ENCODE measurements at regions not wholly inside any gene's neighbourhood (a gene's known extent, or its start where the extent isn't known, plus 50 kb on each side); places are given as distances from the start of the nearest gene placed in this dataset.

DNA sequence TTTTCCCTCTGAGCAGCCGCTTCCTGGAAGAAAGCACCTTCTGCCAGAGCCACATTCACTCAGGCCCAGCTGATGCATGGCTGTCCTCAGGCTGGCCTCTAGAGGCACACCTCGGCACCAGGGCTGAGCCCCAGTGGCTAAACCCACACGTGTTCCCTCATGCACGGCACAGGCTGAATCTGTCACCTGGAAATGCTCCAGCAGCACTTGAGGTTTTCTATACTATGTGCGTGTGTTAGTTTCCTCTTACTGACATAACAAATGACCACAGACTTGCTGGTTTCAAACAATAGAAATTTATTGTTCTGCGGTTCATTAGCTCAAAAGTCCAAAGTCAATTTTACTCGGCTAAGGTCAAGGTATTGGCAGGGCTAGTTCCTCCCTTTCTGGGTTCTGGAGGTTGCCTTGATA, 141.4 kb downstream of the LRRC70 start:
- Histone ChIP-seq H3K9ac (ENCODE audit: insufficient read depth in 1 of 2, low read depth in 2 of 2, low read length in 2 of 2) (no peak overlapping the region), H3K4me2 (ENCODE audit: insufficient read depth, low read length) (no peak overlapping the region), H3K36me3 (ENCODE audit: control insufficient read depth, insufficient read depth, low read length) (no peaks in the 10 kb centered on the region), H3K9me1 (ENCODE audit: control insufficient read depth, insufficient read depth, low read length) (no peaks in the 10 kb centered on the region), H4K20me1 (replicated peaks; ENCODE audit: control insufficient read depth, insufficient read depth, low read length) (no peaks in the 10 kb centered on the region), H3K27me3 (ENCODE audit: control insufficient read depth in 2 of 2, insufficient read depth in 2 of 2, low read length in 2 of 2) (no peaks in the 10 kb centered on the region), H2AFZ (ENCODE audit: low read depth, low read length) (no peak overlapping the region), H3K27ac (ENCODE audit: extremely low read depth, low read depth, low read length) (no peak overlapping the region), H3K9me3 (replicated peaks; ENCODE audit: control insufficient read depth, insufficient read depth, low read depth, low read length) (no peaks in the 10 kb centered on the region), H3K4me3 (no peak overlapping the region), H3K4me1 (replicated peaks in 1 of 2; ENCODE audit: control insufficient read depth in 2 of 2, insufficient read depth in 2 of 2, low read length in 2 of 2) (no peaks in the 10 kb centered on the region), H3K79me2 (ENCODE audit: control insufficient read depth, insufficient read depth, low read length) (no peaks in the 10 kb centered on the region)
- intact Hi-C loops (cut with micrococcal nuclease) = no loop called here
- 5% methylated on average over 7 of the region's 7 CpGs for whole genome bisulfite sequencing (ENCODE audit: insufficient coverage, low coverage, missing lambda C conversion rate)
- BruUV-seq (replicated peaks) = no TSS peak
- POLR2A ChIA-PET = interaction anchor here (1.2 kb wide), 1 partner anchor 10 kb away, joined by 3 read pairs; no protein-coding TSS in a partner anchor
- CTCF ChIA-PET (ENCODE audit: low intra/inter-chr PET ratio) = no interaction called here
- in situ Hi-C loops (cut with MboI) = no loop called here
- FAIRE-seq (peak; percentile 80), ATAC-seq (peak; percentile 98), DNase-seq (ENCODE audit: extremely low read depth in 1 of 4, low spot score in 3 of 4) (peak; percentile 18 to 55 (median 34))
- TF ChIP-seq, protein P1, sequence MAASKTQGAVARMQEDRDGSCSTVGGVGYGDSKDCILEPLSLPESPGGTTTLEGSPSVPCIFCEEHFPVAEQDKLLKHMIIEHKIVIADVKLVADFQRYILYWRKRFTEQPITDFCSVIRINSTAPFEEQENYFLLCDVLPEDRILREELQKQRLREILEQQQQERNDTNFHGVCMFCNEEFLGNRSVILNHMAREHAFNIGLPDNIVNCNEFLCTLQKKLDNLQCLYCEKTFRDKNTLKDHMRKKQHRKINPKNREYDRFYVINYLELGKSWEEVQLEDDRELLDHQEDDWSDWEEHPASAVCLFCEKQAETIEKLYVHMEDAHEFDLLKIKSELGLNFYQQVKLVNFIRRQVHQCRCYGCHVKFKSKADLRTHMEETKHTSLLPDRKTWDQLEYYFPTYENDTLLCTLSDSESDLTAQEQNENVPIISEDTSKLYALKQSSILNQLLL (CRISPR knock-in tag; IDR thresholded peaks at IDR 0.05; ENCODE audit: borderline replicate concordance) = no peak
- no peak for TF ChIP-seq ILK (tag; IDR thresholded peaks at IDR 0.05; ENCODE audit: borderline replicate concordance, low read depth)
- TF ChIP-seq, protein P2, sequence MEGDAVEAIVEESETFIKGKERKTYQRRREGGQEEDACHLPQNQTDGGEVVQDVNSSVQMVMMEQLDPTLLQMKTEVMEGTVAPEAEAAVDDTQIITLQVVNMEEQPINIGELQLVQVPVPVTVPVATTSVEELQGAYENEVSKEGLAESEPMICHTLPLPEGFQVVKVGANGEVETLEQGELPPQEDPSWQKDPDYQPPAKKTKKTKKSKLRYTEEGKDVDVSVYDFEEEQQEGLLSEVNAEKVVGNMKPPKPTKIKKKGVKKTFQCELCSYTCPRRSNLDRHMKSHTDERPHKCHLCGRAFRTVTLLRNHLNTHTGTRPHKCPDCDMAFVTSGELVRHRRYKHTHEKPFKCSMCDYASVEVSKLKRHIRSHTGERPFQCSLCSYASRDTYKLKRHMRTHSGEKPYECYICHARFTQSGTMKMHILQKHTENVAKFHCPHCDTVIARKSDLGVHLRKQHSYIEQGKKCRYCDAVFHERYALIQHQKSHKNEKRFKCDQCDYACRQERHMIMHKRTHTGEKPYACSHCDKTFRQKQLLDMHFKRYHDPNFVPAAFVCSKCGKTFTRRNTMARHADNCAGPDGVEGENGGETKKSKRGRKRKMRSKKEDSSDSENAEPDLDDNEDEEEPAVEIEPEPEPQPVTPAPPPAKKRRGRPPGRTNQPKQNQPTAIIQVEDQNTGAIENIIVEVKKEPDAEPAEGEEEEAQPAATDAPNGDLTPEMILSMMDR (IDR thresholded peaks at IDR 0.05 in 2 of 3, conservative IDR thresholded peaks at IDR 0.05 in 1 of 3; ENCODE audit: insufficient read depth in 2 of 3, low read depth in 1 of 3, low read length in 3 of 3) = peak; percentile 42 to 64 (median 62)
- TF ChIP-seq, protein P3, sequence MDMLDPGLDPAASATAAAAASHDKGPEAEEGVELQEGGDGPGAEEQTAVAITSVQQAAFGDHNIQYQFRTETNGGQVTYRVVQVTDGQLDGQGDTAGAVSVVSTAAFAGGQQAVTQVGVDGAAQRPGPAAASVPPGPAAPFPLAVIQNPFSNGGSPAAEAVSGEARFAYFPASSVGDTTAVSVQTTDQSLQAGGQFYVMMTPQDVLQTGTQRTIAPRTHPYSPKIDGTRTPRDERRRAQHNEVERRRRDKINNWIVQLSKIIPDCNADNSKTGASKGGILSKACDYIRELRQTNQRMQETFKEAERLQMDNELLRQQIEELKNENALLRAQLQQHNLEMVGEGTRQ (CRISPR knock-in tag; IDR thresholded peaks at IDR 0.05) = peak; percentile 49
- TF ChIP-seq RAD21 (CRISPR knock-in tag; conservative IDR thresholded peaks at IDR 0.05 in 1 of 2, IDR thresholded peaks at IDR 0.05 in 1 of 2) = peak in 1 of 2 experiments; percentile 49; a peak in 2 of 4 replicates
- TF ChIP-seq, protein P4, sequence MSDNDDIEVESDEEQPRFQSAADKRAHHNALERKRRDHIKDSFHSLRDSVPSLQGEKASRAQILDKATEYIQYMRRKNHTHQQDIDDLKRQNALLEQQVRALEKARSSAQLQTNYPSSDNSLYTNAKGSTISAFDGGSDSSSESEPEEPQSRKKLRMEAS (CRISPR knock-in tag; IDR thresholded peaks at IDR 0.05) = peak; percentile 68

Data from K562 (cell line).